AG09319 (cell line): ENCODE measurements at regions not wholly inside any gene's neighbourhood (a gene's known extent, or its start where the extent isn't known, plus 50 kb on each side); places are given as distances from the start of the nearest gene placed in this dataset.

ENCODE experiments used
- DNase-seq: peaks from one replicate; pipeline ENCODE4 v3.0.0-alpha.2; 2010; ENCODE audit warnings: low read depth; ENCODE audit errors: extremely low read depth
- CTCF ChIP-seq: IDR thresholded peaks from 2 replicates; pipeline ENCODE4 v1.5.1; 2011; ENCODE audit warnings: low read depth, mild to moderate bottlenecking, inconsistent platforms, low read length, moderate library complexity

GRCh38 chr12:90851800-90852718 is 102.9 kb downstream of the CCER1 start:
- DNase-seq = no peak
- TF ChIP-seq CTCF = no peak

- TF ChIP-seq CTCF = no peak
- DNase-seq = no peak
Observed at GRCh38 chr12:90842477-90842876, 112.5 kb downstream of the CCER1 start.

GRCh38 chr12:90841336-90841735 is 113.6 kb downstream of the CCER1 start:
- no peak for DNase-seq
- no peak for TF ChIP-seq CTCF

- no peak for TF ChIP-seq CTCF
- DNase-seq = no peak
Observed at GRCh38 chr12:90839346-90839745, 115.6 kb downstream of the CCER1 start.

- TF ChIP-seq CTCF = no peak
- DNase-seq = no peak
Observed at GRCh38 chr12:90836689-90837088, 118.3 kb downstream of the CCER1 start.

GRCh38 chr12:90833228-90833627 is 121.7 kb downstream of the CCER1 start:
- DNase-seq = no peak
- TF ChIP-seq CTCF = no peak

- TF ChIP-seq CTCF = no peak
- DNase-seq = no peak
Observed at GRCh38 chr12:90832427-90832826, 122.5 kb downstream of the CCER1 start.
